Activated T-helper 1 cell treated with Interleukin-2 at 50 U/mL for 16 hours (primary cell): ENCODE measurements at regions not wholly inside any gene's neighbourhood (a gene's known extent, or its start where the extent isn't known, plus 50 kb on each side); places are given as distances from the start of the nearest gene placed in this dataset.
"Not testable (repeated sequence)": the region's sequence is repeated elsewhere in the genome, so short reads cannot be mapped to it uniquely, and the experiment has no call there.

Experiments
- DNase-seq: peaks from one replicate; pipeline ENCODE4 v3.0.0-alpha.2; 2020; ENCODE audit warnings: low read depth

DNA sequence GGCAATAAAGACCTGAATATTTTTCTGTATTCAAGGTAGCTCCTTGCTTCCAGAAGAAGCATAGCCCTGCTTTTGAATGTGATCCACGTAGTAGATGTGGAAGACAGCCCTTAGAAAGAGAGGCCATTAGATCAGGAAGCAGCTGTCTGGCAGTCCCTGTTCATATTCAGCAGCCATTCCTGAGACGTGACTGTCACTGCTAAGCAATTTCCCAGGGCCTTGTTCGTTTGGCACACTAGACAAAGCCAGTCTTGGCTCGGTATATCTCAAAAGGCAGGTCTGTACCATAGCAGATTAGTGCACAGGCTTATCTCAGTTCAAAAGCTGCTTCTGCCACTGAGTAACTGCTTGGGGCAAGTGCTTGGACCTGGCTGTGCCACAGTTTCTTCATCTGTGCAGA, 287.8 kb upstream of the MCTP2 start:
- DNase-seq: no peak

DNA sequence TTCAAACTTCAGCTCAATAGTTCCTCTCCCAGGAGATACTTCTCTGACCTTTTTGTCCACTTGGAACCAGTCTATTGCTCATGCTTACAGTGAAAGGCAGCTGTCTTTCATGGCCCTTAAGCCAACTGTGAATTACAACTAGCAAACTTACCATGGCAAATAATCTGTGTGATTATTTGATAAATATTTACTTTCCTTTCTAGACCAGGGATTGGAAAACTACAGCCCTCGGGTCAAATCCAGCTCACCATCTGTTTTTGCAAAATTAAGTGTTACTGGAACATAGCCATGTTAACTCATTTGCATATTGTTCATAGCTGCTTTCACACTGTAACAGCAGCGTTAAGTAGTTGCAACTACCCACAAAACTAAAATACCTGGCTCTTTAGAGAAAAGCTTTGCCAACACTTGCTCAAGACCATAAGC, 289.1 kb upstream of the MCTP2 start:
- no peak for DNase-seq

DNA sequence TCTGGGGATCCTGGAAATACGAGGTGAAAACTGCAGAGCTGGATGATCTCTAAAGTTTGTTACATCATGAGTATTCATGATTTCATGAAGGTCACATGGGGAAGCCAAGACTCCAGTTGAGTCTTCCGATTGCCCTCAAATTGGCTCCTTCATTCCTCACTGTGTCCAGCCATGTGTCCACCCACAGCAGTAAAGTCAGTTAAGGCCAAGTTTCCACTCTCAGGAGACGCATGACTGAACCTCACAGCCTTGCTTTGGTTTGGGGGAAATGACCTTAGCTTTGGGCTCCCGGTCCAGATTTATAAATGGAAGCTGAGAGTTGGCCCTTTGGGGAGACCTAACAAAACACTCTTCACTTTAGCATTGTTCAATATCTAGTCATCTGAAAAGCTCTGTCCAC, 289.7 kb upstream of the MCTP2 start:
- no peak for DNase-seq

DNA sequence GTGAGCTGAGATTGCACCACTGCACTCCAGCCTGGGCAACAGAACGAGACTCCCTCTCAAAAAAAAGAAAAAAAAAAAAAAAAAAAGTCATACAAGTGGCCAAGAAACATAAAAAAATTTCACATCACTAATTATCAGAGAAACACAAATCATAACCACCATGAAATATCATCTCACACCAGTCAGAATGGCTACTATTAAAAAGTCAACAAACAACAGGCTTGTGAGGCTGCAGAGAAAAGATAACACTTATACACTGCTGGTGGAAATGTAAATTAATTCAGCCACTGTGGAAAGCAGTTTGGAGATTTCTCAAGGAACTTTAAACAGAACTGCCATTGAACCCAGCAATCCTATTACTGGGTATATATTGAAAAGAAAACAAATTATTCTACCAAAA, 291.1 kb upstream of the MCTP2 start:
- no peak for DNase-seq

DNA sequence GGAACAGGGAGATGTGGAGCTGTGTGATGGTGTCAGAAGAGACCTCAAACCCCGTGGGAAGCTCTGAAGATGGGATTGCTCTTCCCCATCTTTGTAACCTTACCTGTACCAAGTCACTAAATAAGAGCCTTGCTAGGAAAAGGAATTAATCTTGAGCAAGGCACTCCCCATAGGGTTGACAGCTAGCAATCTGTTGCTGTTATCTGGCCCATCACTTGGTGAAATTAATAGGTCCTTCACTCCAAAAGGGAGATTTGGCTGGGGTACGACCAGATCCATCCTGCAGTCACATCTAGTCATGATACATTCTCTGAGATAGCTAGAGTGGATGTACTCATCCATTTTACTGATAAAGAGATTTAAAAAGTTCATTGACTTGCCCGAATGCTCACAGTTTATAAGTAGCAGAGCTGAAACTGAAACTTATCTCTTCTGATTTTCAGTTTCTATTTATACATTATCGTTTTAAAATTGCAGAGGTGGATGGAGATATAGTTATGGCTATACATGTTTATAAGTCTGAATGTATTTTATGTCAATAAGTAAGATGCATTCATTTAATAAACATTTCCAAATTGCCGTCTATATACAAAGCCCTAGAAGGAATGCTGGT, 299.1 kb upstream of the MCTP2 start:
- no peak for DNase-seq

DNA sequence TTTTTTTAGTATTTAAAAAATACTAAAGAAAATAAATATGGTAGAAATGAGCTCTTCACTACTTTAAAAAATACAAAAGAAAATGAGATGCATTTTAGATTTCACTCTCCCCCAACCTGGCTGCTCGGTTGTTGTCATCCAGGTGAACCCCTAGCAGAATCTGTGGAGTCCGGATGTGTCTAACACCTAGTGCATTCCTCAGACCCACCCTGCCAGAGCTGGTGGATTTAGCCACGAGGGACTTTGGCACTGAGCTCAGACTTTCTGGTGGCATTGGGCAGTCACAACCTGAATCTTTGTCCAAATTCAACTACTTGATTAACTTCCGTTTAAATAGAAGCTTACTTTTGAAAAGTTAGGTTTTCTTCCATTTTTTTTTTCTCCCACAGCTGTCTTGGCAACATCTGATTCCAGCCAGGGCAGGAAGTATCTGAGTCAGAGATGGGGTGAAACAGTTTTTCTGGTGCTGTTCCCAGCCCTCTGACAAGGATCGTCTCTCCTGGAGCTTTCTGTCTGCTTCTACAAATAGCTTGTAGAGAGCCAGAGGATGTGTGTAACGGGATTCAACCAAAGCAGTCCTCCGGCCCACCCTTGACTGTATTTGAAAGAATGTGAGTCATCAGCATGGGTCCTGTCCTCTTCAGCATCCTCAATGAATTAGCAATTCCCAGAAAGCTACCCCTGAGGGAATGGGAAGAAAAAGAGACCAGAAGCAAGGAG, 301.8 kb upstream of the MCTP2 start:
- DNase-seq: no peak

DNA sequence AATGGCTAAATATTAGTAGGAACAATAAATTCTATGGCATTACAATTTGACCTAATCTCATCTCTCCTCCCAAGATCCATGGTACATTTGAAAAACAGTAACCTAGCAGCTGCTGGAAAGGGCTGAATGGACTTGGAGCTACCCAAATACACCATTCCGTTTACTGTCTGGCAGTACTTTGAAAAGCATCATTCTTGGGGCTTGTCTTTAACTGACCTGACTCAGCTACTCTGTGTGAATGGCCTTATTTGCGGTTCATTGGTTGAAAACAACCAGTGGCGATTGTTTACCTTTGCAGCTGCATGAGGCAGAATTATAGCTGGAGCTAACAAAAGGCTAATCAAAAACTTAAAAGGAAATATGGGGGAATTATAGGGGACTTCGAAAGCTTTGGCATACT, 311.2 kb upstream of the MCTP2 start:
- DNase-seq: no peak

DNA sequence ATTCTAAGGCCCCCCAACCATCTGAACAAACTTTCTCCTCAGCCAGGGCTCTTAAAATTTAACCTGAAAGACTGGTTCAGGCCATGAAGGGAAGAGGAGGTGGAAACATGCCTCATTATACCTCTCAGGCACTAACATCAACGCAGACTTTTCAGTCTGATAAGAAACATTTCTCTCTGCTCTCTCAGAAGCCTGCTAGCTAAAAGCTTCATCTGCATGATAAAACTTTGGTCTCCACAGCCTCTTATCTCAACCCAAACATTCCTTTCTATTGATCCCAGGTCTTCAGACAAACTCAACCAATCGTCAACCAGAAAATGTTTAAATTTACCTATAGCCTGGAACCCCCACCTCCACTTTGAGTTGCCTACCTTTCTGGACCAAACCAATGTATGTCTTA, 312.6 kb upstream of the MCTP2 start:
- not testable (repeated sequence) for DNase-seq

DNA sequence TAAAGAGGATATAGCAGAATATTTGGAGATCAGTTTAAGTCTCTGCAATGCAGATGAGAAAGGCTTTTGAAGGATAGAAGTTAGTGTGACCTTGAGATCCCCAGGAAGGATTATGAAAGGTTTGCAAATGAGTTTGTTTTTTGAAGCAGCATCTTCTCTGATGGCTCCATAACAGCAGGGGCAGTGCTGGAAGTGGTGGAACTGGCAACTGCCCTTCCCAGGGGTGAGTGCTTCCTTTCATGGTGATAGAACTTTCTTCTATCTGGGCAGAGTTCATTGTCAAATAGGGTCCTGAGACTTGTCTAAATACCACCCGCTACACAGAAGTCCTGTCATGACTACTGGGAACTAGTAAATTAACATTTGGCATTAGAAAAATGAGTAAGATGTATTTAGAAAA, 314.2 kb upstream of the MCTP2 start:
- no peak for DNase-seq

DNA sequence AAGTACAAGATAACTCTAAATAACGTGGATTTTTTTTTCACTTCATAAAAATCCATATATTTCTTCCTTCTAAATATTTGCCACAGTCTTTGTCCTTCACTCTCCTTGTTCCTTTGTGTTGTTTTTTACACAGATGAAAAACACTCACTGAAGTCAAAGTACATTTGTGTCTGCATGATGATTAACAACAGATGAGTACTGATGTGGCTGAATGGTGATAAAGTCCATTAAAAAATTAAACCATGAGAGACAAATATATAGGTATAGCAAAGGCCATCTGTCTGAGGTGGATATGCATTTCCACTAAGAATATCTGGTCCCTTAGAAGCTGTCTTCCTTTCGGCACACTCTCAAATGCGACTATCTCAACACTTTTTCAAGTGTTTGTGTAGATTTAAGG, 317.5 kb upstream of the MCTP2 start:
- DNase-seq: no peak

DNA sequence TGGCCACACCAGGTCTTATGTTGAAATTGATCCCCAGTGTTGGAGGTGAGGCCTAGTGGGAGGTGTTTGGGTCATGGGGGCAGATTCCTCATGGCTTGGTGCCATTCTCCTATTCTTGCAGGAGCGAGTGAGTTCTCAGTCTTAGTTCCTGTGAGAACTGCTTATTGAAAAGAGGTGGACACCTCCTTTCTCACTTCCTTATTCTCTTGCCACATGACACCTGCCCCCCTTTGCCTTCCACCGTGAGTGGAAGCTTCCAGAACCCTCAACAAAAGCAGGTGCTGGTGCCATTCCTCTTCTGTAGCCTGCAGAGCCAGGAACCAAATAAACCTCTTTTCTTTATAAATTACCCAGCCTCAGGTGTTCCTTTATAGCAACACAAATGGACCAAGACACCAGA, 318.1 kb upstream of the MCTP2 start:
- no peak for DNase-seq

DNA sequence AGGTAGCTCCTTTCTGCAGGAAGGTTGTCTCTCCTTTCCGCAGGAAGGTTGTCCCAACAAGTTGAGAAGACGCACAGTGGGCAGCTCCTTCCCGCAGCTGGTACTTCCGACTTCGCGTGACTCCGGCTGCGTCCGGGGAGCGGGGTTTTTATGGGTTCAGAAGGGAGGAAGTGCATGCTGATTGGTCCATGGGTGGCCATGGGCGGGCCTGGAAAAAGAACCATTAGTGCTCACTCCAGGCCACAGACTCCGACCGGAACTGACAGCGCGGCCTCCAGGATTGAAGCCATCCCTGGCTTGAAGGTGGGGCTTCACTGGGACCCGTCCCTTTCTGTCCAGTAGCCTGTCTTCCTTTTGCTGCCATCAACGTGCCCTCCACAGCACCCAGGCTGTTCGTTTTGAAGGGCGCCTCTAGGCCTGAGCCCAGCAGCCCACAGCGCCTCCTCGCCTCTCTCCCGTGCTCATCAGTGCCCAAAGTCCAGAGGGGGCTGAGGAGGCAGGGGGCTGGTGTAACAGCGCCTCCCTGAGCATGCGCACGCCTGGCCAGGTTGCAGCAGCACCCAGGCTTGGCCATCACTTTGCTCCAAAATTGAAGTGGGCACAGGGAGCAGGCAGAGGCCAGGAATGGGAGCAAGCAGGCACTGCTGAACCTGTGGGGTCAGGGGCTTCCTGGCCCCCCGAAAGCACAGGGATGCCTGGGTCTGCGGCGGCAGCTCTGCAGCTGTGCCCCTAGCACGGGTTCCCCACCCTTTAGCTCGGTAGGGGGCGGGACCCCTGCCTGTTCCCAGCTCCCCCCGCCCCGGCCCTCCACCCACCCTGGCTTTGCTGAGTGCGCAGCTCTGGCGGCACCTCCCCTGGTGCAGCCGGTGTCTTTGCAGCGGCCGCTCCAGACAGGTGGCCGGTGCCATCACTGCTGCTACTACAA, 330.6 kb upstream of the MCTP2 start:
- DNase-seq: no peak

DNA sequence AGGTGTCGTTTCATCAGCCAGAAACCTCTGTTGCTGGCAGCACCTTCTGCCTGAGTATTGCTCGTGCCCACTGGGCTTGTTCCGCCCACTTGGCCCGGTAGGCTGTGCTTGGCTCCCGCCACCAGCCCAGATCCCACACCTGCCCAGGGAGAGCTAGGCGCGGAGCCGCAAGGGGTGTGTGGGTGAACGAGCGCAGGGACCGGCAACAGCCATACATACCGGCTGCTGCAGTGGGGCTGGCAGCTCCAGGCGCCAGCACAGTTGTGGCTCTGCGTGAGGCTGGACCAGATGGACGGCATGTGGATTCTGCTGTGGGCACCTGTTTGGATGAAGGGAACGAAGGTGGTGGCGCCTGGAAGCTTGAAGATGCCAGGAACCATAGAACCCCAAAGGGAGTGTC, 331.5 kb upstream of the MCTP2 start:
- DNase-seq: no peak

DNA sequence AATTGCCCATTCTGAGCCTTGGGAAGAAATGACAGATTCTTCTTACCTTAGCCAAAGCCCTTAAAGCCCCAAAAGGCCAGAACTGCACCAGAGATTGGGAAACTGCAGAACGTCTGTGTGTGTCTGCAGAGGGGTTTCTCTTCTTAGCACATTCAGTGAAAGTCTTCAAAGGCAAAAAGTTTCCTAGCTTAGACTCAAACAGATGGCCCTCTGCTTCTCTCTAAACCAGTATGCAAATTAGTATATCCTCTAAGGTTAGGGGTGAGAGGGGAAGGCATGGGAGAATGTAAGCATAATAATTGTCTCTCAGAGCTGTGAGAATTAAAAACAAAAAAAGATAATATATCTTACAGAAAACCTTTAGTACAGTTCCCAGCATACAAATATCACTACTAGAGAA, 334.0 kb upstream of the MCTP2 start:
- DNase-seq: no peak

DNA sequence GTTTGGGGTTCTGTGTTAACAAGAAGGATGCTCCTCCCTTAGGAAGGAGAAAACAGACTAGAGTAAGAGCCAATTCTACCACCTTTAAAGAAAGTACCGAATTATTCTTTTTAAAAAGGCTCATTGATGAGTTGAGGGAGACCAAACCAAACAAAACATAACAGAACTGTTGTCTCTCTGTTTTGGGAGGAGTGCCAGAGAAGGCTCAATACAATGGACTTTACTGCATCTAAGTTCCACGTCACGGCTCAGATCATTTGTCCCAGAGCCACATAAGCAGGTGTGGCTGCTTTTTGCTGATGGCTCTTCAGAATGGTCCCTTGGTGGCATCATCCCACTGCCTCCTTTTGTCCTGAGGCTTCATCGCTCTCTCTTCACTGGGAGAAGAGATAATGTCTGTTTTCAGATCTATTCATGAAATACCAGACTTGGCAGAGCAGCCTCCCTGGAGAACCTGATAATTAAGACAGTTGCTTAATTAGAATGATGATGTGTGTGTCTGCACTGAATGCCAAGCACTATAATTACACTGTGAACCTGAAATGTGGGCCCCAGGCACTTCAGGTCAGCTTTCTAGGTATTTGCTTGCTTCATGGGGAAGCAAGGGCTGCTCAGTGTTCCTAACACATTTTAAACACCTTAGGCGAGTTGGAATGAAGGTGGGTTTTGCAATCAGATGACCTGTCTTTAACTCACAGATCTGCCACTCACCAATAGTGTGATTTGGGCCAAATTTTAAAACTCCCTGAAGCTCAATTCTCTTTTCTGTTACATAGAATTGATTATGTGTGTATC, 335.2 kb upstream of the MCTP2 start:
- DNase-seq: no peak

DNA sequence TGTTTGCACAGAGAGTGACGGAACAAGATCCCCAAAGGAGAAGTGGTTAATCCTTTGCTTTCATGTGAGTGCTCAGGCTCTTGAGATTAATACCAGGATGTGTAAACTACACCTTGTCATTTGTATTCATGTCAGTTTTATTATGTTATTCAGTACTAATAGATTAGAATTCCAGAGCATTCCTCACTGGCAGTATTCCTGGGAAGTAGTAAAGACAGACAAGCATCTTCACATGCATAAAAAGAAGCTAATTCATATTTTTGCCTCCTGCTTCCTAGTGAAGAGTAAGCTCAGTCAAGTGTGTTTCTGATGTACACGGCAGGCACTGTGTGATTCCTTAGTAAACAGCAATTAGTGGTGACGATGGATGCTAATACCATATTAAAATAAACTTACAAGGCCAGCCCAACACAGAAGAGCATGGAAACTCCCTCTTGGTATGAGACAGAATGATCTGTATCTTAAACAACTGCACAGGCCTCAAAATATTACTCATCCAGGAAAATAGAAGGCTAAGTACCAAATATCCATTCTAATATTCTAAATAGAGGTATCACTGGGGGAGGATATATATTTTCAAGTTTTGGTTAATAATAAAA, 336.8 kb upstream of the MCTP2 start:
- no peak for DNase-seq

DNA sequence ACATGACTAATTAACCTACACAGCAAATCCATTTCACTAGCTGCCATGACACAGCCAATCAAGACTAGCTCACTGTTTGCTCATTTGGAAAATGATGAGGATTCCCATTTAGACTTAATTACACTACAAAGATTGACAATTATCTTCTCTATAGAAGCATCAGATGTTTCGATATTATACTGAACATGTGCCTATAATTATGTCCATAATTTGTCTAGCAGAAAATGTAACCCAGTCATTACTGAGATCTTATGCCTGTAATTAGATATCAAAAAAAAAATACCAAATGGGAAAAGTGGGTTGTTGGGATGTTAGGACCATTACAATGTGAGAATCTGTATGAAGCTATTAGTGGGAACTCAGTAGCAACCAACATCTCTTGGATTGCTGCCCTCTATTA, 344.2 kb upstream of the MCTP2 start:
- no peak for DNase-seq

DNA sequence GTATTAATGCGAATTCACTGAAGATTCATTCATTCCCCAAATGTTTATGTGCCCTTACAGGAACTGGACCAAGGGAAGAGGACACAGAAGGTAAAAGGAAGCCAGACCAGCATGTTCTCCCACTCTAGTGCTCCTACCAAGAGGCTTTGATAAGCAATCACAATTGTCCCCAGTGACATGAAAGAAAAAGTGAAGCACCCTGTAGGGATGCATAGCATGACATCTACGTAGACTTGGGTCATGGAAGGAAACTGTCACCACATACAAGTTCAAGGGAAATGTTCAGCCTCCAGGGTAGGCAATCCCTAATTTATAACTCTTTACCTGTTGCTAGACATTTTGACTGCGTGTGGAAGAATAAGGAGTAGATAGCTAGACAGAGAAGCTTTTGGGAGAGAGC, 348.6 kb upstream of the MCTP2 start:
- DNase-seq: no peak

DNA sequence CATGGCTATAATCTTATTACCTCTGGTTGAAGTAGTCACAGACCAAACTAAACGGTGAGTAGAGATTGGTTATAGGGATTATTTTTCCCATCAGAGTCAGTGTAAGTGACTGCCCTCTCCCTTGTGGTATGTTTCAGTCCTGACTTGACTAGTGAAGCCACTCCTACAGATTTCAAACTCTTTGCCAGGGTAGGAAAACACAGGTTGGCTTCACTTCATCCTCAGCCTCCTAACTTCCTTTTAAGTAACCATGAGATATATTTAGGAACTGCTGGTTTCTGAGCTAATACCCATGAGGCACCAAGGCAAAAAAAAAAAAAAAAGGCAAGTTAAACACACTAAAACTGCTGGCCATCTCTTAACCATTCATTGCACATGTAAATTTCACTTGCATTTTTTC, 349.2 kb upstream of the MCTP2 start:
- no peak for DNase-seq

DNA sequence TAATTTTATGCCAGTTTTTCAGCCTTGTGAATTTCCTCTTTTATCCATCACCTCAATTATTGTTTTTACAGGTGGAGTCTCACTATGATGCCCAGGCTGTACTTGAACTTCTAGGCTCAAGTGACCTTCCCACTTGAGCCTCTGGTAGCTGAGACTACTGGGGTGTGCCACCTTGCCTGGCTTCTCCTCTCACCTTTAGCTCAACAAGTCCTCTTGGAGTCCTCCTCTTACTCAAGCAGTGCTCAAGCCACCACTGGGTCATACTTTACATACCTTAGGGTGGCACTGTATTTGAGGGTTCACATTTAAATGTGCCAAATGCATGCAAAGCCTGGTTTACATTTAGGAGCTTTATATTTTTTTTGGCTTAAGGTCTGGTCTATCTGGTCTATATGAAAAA, 350.1 kb upstream of the MCTP2 start:
- no peak for DNase-seq

DNA sequence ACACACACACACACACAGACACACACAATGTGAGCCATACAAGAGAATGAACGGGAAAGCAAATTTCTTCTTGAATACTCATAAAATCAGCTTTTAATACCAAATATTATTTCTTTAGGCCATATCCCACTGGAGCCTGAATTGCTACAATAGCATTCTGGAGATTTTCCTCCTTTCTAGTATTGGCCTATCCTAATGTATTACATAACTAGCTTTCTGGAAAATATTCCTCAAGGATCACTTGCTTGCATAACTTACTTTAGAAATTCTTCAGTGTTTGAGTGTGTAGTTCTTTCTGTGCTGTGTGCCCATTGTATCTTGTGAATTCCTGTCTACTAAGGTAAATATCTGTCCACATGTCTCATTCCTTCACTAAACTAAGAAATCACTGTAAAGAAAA, 351.0 kb upstream of the MCTP2 start:
- DNase-seq: no peak

DNA sequence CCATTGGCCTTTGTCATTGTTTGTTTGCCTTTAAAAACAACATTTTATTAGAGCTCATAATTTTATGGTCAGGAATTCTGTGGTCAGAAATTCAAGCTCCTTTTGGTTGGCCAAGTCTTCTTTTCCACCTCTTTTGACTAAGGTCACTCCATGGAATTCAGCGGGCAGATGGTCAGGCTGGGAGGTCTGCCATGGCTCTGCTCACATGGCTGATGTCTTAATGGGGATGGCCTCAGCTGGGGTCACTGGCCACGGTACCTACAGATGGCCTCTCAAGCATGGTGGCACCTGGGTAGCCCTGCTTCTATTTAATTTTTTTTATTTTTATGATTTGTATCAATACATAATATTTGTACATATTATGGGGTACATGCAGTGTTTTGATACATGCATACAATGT, 360.8 kb upstream of the MCTP2 start:
- no peak for DNase-seq
